SK-MEL-5 (cell line): ENCODE measurements at regions not wholly inside any gene's neighbourhood (a gene's known extent, or its start where the extent isn't known, plus 50 kb on each side); places are given as distances from the start of the nearest gene placed in this dataset.

Experiments used
- DNase-seq: peaks from one replicate; pipeline ENCODE4 v3.0.0-alpha.2; 2016; ENCODE audit warnings: low read depth, low spot score
- in situ Hi-C: cut with HindIII; loops from 2 replicates; pipeline ENCODE4 v1.10.0; 2016; ENCODE audit warnings: low sequenced_read_pairs, high pct_unique_total_duplicates, low pct_unique_long_range_greater_than_20kb

- in situ Hi-C loops: no loop called here
- no peak for DNase-seq
Observed at GRCh38 chr20:48170625-48171024, 385.3 kb upstream of the SULF2 start.

- no peak for DNase-seq
Observed at GRCh38 chr20:48169650-48170225, 384.5 kb upstream of the SULF2 start.

GRCh38 chr20:48166082-48166835 is 381.0 kb upstream of the SULF2 start:
- DNase-seq: no peak

More at GRCh38 chr20:48169650-48170225, 384.5 kb upstream of the SULF2 start:
- in situ Hi-C loops: no loop called here

DNA sequence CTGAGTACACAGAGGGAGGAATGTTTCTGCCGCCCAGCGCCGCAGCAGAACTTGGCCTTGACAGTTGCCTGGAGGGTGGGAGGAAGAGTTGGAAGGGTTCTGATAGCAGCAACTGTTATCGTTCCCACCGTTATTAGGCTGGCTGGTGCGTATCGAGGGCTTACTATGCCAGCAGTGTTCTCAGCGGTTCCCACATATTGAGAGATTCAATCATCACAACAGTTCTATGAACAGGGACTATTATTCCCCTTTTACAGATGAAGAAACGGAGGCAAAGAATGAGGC is 380.1 kb upstream of the SULF2 start:
- DNase-seq: no peak
- in situ Hi-C loops: no loop called here

More at GRCh38 chr20:48166082-48166835, 381.0 kb upstream of the SULF2 start:
- in situ Hi-C loops: no loop called here

DNA sequence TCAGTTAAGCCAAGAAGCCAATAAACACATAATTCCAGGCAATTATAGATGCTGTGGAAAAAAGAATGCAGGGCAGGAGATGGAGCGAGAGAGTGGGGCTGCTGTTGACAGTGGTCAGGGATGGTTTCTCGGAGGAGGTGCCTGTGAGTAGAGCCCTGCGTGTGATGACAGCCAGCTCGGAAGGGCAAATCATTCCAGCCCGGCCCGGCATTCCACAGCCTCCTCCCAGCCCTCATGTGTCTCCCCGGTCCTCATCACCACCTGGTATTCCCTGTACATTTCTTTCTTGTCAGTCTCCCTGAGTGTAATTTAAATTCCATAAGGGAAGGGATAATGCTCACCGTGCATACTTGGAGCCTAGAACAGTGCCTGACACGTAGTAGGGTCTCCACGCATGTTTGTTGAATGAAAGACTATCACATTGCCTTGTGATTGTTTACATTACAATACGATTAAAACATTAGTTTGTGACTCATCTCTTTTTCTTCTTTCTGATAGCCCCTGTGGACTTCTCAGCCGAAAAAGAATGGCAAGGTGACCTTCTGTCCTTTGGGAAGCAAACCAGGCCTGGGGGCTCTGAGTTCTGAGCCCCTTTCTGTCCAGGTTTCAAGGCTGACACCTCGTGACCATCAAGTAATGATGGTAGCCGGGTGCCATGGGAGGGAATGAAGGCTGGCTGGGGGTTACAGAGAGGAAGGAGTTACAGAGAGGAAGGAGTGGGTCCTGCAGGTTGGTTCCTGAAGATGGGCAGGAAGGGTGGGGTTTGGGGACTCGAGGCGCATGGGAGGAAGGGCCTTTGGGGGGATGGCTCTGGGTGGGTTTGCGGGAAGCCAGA is 379.5 kb upstream of the SULF2 start:
- DNase-seq: no peak
- in situ Hi-C loops: no loop called here

- no peak for DNase-seq
- in situ Hi-C loops: no loop called here
Observed at GRCh38 chr20:48164034-48164433, 378.8 kb upstream of the SULF2 start.

DNA sequence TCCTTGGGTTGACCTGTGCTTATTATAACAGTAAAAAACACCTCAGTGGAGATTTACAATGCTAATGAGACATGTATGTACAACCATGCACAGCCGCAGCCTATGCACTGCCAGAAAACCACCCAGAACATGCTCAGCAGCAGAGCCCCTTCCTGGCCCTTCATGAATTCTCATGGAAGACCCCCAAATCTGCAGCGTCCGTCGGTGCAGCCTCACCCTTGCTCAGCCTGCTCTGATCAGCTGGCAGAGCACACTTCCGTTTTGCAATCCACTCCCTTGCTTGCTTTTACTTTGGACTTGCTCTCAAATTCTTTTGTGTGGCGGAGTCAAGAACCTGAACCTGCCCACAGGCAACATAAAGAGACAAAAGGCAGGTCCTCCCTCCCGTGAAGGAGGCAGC is 378.2 kb upstream of the SULF2 start:
- in situ Hi-C loops: no loop called here

GRCh38 chr20:48162621-48163020 is 377.3 kb upstream of the SULF2 start:
- DNase-seq: no peak
- in situ Hi-C loops: no loop called here

More for the DNA sequence above, 378.2 kb upstream of the SULF2 start:
- no peak for DNase-seq

GRCh38 chr20:48159145-48160008 is 374.1 kb upstream of the SULF2 start:
- DNase-seq: no peak
- in situ Hi-C loops: no loop called here

DNA sequence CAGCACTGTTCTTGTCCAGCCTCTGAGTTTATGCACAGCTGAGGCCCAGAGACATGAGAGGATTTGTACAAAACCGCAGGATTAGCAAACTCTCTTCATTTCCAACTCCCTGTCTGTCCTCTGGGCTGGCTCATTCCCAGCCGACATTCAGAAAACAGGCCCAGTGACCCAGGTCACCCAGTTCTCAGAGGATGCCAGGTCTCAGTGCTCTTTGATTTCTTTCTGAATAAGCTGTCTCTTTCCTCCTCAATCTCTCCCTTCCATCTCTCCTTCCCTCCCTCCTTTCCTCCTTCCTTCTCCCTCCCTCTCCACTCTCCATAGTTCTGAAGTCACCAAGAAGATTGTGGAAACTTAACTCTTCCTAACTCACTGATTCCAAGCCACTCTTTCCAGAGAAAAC is 372.7 kb upstream of the SULF2 start:
- in situ Hi-C loops: no loop called here
- DNase-seq: no peak

DNA sequence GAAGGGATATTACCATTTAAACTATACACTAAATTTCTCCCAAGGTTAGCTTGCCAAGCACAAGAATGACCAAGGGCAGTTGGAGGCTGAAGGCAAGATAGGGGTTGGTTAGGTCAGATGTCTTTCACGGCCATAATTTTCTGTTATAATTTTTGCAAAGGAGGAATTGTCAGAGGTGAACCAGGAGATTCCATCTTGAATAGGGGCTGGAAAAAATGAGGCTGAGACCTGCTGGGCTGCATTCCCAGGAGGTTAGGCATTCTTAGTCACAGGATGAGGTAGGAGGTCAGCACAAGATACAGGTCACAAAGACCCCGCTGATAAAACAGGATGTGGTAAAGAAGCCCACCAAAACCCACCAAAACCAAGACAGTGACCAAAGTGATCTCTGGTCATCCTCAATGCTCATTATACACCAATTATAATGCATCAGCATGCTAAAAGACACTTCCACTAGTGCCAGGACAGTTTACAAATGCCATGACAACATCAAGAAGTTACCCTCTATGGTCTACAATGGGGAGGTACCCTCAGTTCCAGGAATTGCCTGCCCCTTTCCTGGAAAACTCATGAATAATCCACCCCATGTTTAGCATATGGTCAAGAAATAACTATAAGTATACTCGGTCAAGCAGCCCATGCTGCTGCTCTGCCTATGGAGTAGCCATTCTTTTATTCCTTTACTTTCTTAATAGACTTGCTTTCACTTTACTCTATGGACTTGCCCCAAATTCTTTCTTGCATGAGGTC is 371.8 kb upstream of the SULF2 start:
- in situ Hi-C loops: no loop called here
- DNase-seq: no peak

- in situ Hi-C loops: no loop called here
Observed at GRCh38 chr20:48156521-48156920, 371.2 kb upstream of the SULF2 start.

GRCh38 chr20:48155268-48155667 is 370.0 kb upstream of the SULF2 start:
- no peak for DNase-seq
- in situ Hi-C loops: no loop called here

More at GRCh38 chr20:48156521-48156920, 371.2 kb upstream of the SULF2 start:
- DNase-seq: no peak

DNA sequence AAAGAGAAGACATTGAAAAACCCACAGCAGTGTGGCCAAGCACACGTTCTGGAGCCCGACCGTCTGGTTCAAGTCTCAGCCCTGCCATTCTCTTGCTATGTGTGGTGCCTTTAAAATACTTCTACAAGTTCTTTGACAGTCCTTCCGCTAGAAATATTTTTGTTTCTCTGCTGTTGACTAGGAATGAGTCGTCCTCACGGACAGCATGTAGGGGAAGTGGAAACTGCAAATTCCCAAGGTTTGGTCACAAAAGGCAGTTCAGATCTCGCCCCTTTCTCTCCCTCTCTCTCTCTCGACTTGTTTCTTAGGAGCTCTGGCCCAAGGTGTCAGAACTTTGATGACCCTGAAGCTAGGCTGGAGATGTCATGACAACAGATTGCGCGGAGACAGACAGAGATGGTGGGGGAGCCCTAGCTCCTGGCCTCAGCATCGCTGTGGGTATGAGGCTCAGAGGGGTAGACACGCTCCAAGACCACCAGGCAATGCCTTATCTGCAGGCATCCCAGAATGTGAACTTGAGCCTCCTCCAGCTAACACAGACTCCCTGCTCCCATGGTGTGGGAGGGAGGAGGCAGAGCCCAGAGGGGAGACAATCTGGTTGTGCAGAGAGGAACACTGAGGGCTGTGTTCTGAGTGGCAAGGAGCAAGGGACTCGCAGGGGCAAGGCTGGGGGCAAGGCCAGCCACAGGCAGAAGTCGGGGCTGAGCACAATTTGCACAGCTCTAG is 368.9 kb upstream of the SULF2 start:
- in situ Hi-C loops: no loop called here
- no peak for DNase-seq

DNA sequence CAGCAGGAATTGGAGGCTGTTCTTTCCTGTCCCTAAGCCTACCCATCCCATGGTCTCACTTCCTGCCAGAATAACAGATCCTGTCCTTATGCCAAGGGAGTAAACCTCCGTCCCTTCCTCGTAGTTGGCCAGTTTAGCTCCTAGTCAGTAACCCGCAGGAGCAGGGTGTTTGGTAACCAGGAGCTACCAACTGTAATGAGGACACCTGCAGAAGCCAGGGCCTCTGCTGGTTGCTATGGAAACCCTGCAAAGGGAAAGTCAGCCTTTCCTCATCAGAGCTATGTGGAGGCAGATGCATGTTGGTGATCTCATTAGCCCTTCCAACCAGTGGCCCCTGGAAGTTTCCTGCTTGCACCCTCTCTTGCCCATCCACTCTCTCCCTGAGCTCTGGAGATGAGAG is 368.2 kb upstream of the SULF2 start:
- in situ Hi-C loops: no loop called here
- DNase-seq: no peak

GRCh38 chr20:48153103-48153502 is 367.8 kb upstream of the SULF2 start:
- in situ Hi-C loops: no loop called here

GRCh38 chr20:48150568-48150967 is 365.3 kb upstream of the SULF2 start:
- in situ Hi-C loops: no loop called here
- DNase-seq: no peak

More at GRCh38 chr20:48153103-48153502, 367.8 kb upstream of the SULF2 start:
- DNase-seq: no peak
